ENCODE measurements at regions not wholly inside any gene's neighbourhood (a gene's known extent, or its start where the extent isn't known, plus 50 kb on each side); places are given as distances from the start of the nearest gene placed in this dataset.

GRCh38 chr10:80714566-80714965 is 176.9 kb downstream of the SH2D4B start:
- TF ChIP-seq CTCF (IDR thresholded peaks at IDR 0.05) (no peak), EZH2 (IDR thresholded peaks at IDR 0.05; ENCODE audit: borderline replicate concordance, insufficient read depth, low read depth, low read length, poor library complexity, severe bottlenecking) (no peak)

All from B cell (primary cell).